Activated T-cell treated with anti-CD3 and anti-CD28 coated beads, Interleukin-2, amount 50 U/mL, for 72 hours (primary cell): ENCODE measurements at regions not wholly inside any gene's neighbourhood (a gene's known extent, or its start where the extent isn't known, plus 50 kb on each side); places are given as distances from the start of the nearest gene placed in this dataset.
A peak's percentile ranks its signal among the peaks of the same experiment; 100 is the strongest.
"Not testable (repeated sequence)": the region's sequence is repeated elsewhere in the genome, so short reads cannot be mapped to it uniquely, and the experiment has no call there.

Experiments
- ATAC-seq, 2 donors: fragments of 150-1000 bp; cut with Tn5 transposase; replicated peaks in 1 of 2; 2 replicates each; pipeline ENCODE4 v1.10.0; 2021; ENCODE audit warnings: moderate library complexity in 2 of 2, mild to moderate bottlenecking in 1 of 2
- DNase-seq, 2 donors: peaks; one replicate each; pipeline ENCODE4 v3.0.0; 2021 to 2022; ENCODE audit warnings: mixed read lengths in 1 of 2
- H3K27ac Mint-ChIP-seq: one replicate; pipeline ENCODE4 v1.8.0; 2022; ENCODE audit warnings: mild to moderate bottlenecking, moderate library complexity, mixed read lengths
- H3K27me3 Mint-ChIP-seq: one replicate; pipeline ENCODE4 v1.8.0; 2022; ENCODE audit warnings: low read depth, mixed read lengths
- H3K36me3 Mint-ChIP-seq, 2 donors: one replicate each; pipeline ENCODE4 v1.8.0; 2022; ENCODE audit warnings: mixed read lengths in 2 of 2, mild to moderate bottlenecking in 1 of 2; ENCODE audit not compliant: insufficient read depth in 2 of 2
- H3K4me1 Mint-ChIP-seq: one replicate; pipeline ENCODE4 v1.8.0; 2022; ENCODE audit warnings: low read depth, mixed read lengths
- H3K4me3 Mint-ChIP-seq, 2 donors: one replicate each; pipeline ENCODE4 v1.8.0; 2022; ENCODE audit warnings: mild to moderate bottlenecking in 2 of 2, mixed read lengths in 2 of 2, moderate library complexity in 2 of 2
- H3K9me3 Mint-ChIP-seq, 2 donors: one replicate each; pipeline ENCODE4 v1.8.0; 2022; ENCODE audit warnings: mixed read lengths in 2 of 2

DNA sequence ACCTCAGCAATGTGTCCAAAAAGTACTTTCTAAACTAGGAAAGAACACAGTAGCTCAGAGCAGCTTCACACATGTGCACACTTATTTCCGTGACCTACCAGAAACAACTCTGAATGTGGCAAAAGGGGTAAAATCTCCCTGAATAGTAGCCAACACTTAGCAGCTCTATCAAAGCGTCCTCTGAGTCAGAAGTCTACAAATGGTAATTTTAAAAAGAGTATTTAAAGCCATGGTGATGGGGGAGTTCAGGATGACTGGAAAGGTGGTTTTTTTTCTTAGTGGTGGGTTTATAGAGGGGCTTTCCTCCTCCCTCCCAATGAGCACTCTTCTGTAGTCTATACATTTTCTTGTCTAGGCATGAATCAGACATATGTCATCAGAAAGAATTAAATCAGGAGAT, 223.8 kb upstream of the PRICKLE2 start:
- no peak for DNase-seq
- H3K27me3 Mint-ChIP-seq, result peaks cover 66% of the 10 kb centered on the region

DNA sequence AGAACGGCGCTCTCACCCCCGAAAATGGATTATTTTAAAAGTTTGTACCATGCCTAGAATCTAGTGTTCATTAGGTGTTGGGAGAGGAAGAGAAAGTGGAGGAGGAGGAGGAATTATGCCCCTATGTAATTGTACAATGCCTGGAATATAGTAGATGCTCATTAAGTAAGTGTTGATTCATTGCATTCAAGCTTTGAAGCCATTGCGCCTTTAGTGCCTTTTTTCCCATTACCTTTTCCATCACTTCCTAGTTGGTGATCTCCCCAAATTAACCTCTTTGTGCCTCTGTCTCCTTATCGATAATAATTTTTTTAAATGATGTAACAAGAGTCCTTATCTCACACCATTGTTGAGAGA, 220.7 kb upstream of the PRICKLE2 start:
- Mint-ChIP-seq H3K4me3 (peak overlapping the region in 1 of 2 donors; percentile 63), H3K4me1 (peaks cover 4% of the 10 kb centered on the region), H3K27me3 (peaks cover 75% of the 10 kb centered on the region), H3K27ac (no peak overlapping the region), H3K36me3 (peaks cover 0 to 3% of the 10 kb centered on the region in 2 donors), H3K9me3 (no peaks in the 10 kb centered on the region)
- ATAC-seq, result no peak
- no peak for DNase-seq

More for the DNA sequence above, 223.8 kb upstream of the PRICKLE2 start:
- no peaks in the 10 kb centered on the region for H3K9me3 Mint-ChIP-seq
- H3K36me3 Mint-ChIP-seq, result peaks cover 0 to 3% of the 10 kb centered on the region in 2 donors
- ATAC-seq, result peak; percentile 46 to 70
- no peak overlapping the region for H3K4me3 Mint-ChIP-seq
- H3K27ac Mint-ChIP-seq, result no peak overlapping the region
- peaks cover 4% of the 10 kb centered on the region for H3K4me1 Mint-ChIP-seq

DNA sequence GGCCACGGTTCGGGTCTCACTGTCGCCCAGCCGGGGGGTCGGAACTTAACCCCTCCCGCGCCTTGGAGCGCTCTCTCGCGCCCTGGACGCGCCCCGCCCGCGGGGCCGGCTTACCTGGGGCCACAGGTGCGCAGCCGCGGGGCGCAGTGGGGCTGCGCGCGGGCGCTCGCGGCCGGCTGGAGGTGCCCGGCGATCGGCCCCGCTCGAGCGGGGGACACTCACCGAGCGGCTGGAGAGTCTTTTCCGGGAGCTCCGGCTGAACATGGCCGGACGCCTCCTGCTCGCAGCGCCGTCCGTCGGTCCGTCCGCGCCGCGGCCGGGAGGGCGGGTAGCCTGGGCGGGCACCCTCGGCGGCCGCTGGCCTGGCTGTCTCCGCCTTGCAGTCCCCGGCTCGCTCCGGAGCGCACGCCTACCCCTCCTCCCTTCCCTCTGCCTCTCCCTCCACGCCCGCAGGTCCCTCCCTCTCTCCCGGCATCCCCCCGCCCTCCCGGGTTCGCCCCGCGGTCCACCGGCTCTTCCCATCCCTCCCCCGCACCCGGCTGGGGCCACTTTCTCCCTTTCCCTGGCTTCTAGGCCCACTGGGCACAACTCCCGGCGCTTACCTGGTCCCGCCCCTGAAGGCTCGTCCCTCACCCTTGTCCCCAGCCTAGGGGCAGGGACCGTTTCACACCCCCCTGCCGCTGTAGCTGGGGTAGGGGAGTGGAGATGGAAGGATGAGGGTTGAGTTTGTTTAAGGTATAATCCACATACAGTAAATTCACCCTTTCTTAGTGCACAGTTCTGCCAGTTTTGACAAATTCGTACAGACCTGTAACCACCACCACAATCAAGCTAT, 220.1 kb upstream of the PRICKLE2 start:
- no peaks in the 10 kb centered on the region for H3K9me3 Mint-ChIP-seq
- DNase-seq (no peak), ATAC-seq (no peak)
- peaks cover 4% of the 10 kb centered on the region for H3K4me1 Mint-ChIP-seq
- peaks cover 0 to 3% of the 10 kb centered on the region in 2 donors for H3K36me3 Mint-ChIP-seq
- peak overlapping the region; percentile 32 to 63 for H3K4me3 Mint-ChIP-seq
- H3K27ac Mint-ChIP-seq, result no peak overlapping the region
- peaks cover 75% of the 10 kb centered on the region for H3K27me3 Mint-ChIP-seq

DNA sequence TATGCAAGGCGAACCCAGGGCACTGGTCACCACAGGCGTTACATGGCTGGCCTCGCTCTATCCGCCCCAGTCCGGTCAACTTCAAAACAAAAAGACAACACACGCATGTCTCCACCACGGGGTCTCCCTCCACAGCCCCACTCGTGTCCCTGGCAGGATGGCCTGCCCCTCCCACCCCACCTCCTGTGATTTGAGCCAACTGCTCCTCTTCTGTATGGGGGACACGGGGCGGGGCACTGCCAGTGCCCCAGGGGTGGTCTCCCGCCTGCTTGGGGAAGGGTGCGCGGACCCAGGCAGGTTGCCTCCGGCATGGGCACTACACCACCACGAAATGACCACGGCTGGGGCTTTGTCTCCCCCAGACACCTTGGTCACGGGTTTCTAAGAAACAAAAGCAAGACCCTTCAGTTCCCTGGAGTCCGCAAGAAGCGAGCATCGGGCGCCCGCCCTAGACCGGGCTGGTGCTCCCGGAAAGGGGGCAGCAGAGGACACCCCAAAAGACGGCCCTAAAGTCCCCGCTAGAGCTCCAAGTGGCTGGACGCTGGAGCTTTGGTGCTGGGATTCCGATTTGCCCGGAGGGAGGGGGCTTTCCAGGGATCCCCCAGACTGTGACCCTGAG, 219.3 kb upstream of the PRICKLE2 start:
- Mint-ChIP-seq H3K4me3 (no peak overlapping the region), H3K27me3 (peaks cover 78% of the 10 kb centered on the region)

DNA sequence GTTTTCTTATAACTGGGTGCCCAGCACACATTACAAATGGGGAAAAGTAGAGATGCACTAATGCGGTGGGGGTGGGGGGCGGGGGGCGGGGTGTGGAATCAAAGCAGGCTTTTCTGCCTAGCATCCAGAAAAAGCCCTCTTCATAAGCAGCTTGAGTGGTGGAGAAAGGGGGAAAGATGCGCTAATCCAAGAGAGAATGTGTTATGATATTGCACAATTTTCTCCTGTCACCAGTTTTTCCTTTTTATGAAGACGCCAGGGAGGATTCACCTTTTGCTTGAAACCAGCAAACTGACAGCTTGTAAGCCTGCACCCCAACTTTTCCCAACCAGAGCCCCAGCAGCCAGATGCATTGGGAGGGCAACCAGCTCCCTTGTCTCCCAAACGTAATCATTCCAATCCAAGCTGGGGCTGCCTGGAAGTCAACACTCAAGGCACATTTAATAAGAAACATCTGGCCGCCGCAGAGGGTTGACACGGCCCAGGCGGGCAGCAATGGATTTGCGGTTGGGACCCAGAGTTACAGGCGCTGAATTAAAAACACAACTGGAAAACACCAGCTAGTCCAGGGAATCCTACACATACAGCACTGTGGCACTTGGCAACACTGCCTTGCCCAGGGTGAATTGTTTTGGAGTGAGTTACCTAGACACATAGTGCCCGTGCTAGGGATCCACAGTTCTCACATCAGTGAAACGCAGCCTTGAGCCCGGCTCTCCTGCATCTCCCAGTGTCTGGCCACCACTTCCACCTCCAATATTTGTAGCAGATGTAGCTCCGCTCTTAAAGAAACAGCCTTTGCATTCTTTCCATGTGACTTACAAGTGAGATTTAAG, 218.5 kb upstream of the PRICKLE2 start:
- peaks cover 4% of the 10 kb centered on the region for H3K4me1 Mint-ChIP-seq
- no peak overlapping the region for H3K4me3 Mint-ChIP-seq
- no peaks in the 10 kb centered on the region for H3K9me3 Mint-ChIP-seq
- no peak overlapping the region for H3K27ac Mint-ChIP-seq
- H3K36me3 Mint-ChIP-seq, result peaks cover 0 to 3% of the 10 kb centered on the region in 2 donors
- no peak for DNase-seq
- peaks cover 76% of the 10 kb centered on the region for H3K27me3 Mint-ChIP-seq
- no peak for ATAC-seq

More for the DNA sequence above, 219.3 kb upstream of the PRICKLE2 start:
- ATAC-seq (no peak), DNase-seq (no peak)
- Mint-ChIP-seq H3K4me1 (peaks cover 4% of the 10 kb centered on the region), H3K36me3 (peaks cover 0 to 3% of the 10 kb centered on the region in 2 donors), H3K9me3 (no peaks in the 10 kb centered on the region), H3K27ac (no peak overlapping the region)

DNA sequence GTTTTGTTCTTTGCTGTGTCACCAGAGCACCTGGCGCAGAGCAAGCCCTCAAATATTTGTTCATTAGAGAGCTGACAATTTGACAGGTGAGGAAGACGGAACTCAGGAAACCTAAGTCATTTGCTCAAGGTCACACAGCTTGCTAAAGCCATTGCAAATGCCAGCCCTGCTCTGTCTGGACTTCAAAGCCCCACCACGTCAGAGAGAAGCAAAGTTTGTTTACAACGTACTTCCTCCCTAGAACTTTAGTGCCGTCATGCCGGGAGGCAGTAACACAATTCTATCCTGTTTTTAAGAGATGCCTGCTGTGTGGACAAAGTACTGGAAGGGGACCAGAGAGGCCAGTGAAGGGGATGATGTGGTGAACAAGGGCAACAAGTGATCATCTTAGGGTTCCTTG, 216.6 kb upstream of the PRICKLE2 start:
- DNase-seq (no peak), ATAC-seq (no peak)
- Mint-ChIP-seq H3K36me3 (peaks cover 0 to 3% of the 10 kb centered on the region in 2 donors), H3K4me3 (no peak overlapping the region), H3K9me3 (peaks cover 0 to under 1% of the 10 kb centered on the region in 2 donors), H3K27me3 (peaks cover 61% of the 10 kb centered on the region), H3K27ac (no peak overlapping the region), H3K4me1 (peaks cover 4% of the 10 kb centered on the region)

DNA sequence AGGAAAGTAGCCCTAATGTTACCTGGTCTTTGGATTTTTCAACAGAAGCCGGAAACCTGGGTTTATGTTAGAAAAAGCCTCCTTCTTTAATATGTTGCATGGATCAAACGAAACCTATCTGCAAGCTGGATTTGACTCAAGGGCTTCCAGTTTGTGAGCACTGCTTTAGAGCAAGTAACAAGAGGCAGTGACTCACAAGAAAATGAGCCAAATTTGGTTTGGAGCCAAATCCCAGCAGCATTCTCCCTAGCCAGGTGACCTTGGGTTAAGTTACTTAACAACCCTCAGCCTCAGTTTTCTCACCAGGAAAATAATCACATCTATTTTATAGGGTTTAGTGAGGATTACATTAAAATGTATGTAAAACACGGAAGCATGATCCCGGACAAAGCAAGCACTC, 215.2 kb upstream of the PRICKLE2 start:
- Mint-ChIP-seq H3K27ac (no peak overlapping the region), H3K4me3 (no peak overlapping the region), H3K36me3 (peaks cover 1 to 2% of the 10 kb centered on the region in 2 donors), H3K4me1 (peaks cover under 1% of the 10 kb centered on the region), H3K27me3 (peaks cover 47% of the 10 kb centered on the region), H3K9me3 (peaks cover 2 to 3% of the 10 kb centered on the region in 2 donors)
- ATAC-seq (no peak), DNase-seq (no peak)

DNA sequence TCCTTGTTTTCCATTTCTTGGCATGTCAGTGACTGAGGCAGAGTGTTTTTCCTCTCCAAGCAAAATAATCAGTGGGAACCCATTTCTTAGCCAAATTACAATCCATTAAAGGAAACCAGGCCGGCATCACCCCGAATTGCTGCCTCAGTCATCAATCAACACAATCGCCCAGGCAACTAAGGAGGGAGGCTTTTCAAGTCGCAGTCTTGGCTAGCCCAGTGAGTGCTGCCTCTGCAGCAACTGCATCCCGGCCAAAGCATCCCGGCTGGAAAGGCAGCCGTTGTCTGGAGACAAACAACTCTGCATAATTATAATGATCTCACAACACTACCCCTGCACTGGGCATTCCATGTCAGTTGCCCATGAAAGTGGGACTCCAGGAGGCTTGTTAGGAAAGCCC, 213.5 kb upstream of the PRICKLE2 start:
- Mint-ChIP-seq H3K4me1 (no peaks in the 10 kb centered on the region), H3K4me3 (no peak overlapping the region), H3K9me3 (peaks cover 6 to 8% of the 10 kb centered on the region in 2 donors), H3K27ac (no peak overlapping the region), H3K36me3 (peaks cover 2 to 3% of the 10 kb centered on the region in 2 donors), H3K27me3 (peaks cover 38% of the 10 kb centered on the region)
- no peak for DNase-seq
- ATAC-seq, result no peak

DNA sequence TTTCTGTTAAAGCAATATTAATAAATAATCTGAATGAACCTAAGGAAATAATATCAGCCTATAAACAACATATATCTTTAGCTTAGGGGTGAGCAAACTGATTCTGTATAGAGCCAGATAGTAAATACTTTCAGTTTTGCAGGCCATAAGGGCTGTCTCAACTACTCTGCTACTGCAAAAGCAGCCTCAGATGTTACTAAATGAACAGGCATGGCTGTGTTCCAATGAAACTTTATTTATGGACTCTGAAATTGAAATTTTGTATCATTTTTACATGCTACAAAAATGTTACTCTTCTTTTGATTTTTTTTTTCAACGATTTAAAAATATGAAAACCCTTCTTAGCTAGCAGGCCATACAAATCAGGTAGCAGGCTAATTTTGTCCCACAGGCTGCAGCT, 212.8 kb upstream of the PRICKLE2 start:
- no peak for DNase-seq
- no peak for ATAC-seq
- peaks cover 2 to 3% of the 10 kb centered on the region in 2 donors for H3K36me3 Mint-ChIP-seq
- no peaks in the 10 kb centered on the region for H3K4me1 Mint-ChIP-seq
- no peak overlapping the region for H3K27ac Mint-ChIP-seq
- no peak overlapping the region for H3K4me3 Mint-ChIP-seq
- H3K27me3 Mint-ChIP-seq, result peaks cover 30% of the 10 kb centered on the region
- H3K9me3 Mint-ChIP-seq, result peaks cover 6 to 8% of the 10 kb centered on the region in 2 donors

DNA sequence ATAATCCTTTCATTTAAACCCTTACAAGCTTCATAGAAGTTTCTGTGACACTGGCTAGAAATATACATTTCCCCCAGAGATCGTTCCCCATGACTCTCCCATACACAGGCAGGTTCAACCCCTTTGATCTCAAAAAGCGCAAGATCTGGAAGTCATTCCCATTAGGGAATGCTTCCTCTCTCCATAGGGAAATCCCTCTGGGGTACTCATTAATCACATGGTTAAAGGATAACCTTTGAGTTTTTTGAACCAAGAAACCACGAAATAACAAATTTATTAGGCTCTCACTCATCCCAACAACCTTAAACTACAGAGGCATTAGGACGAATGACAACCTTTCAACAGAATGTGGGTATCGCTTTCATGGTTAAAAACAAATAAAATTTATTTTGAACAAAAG, 211.9 kb upstream of the PRICKLE2 start:
- no peaks in the 10 kb centered on the region for H3K4me1 Mint-ChIP-seq
- DNase-seq (no peak), ATAC-seq (no peak)
- H3K36me3 Mint-ChIP-seq, result peaks cover 2 to 3% of the 10 kb centered on the region in 2 donors
- H3K4me3 Mint-ChIP-seq, result no peak overlapping the region
- no peak overlapping the region for H3K27ac Mint-ChIP-seq
- peaks cover 6 to 8% of the 10 kb centered on the region in 2 donors for H3K9me3 Mint-ChIP-seq
- peaks cover 21% of the 10 kb centered on the region for H3K27me3 Mint-ChIP-seq

DNA sequence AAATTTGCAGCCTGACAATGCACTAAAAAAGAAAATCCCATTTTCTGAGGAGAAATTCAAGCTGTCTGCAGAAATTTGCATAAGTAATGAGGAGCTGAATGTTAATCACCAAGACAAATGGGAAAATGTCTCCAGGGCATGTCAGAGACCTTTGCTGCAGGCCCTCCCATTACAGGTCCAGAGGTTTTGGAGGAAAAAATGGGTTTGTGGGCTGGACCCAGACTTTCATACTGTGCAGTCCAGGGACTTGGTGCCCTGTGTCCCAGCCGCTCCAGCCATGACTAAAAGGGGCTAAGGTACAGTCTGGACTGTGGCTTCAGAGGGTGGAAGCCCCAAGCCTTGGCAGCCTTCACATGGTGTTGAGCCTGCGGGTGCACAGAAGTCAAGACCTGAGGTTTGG, 209.8 kb upstream of the PRICKLE2 start:
- H3K4me1 Mint-ChIP-seq, H3K4me3 Mint-ChIP-seq, H3K27me3 Mint-ChIP-seq, ATAC-seq, H3K9me3 Mint-ChIP-seq, H3K36me3 Mint-ChIP-seq, H3K27ac Mint-ChIP-seq, DNase-seq: not testable (repeated sequence)

DNA sequence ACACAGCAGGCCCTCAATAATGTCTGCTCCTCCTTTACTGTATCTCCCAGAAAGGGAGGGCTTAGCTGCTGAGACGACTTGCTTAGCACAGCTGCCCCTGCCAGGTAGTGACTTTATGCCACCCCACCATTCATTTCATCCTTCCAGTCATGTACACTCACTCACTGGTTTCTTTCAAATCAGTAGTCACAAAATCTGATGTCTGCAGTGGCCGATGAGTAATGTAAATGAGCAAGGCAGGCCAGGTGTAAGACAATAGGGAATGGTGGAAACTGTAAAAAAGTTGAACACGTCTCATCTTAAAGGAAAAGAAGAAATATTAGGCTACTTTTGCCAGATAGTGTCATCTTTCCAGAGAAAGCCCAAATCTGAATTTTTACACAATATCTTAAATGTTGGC, 207.6 kb upstream of the PRICKLE2 start:
- no peak for DNase-seq
- Mint-ChIP-seq H3K9me3 (peaks cover 8 to 9% of the 10 kb centered on the region in 2 donors), H3K36me3 (peaks cover 2 to 3% of the 10 kb centered on the region in 2 donors), H3K27me3 (peaks cover 7% of the 10 kb centered on the region), H3K4me1 (no peaks in the 10 kb centered on the region), H3K27ac (no peak overlapping the region), H3K4me3 (no peak overlapping the region)
- ATAC-seq, result no peak

DNA sequence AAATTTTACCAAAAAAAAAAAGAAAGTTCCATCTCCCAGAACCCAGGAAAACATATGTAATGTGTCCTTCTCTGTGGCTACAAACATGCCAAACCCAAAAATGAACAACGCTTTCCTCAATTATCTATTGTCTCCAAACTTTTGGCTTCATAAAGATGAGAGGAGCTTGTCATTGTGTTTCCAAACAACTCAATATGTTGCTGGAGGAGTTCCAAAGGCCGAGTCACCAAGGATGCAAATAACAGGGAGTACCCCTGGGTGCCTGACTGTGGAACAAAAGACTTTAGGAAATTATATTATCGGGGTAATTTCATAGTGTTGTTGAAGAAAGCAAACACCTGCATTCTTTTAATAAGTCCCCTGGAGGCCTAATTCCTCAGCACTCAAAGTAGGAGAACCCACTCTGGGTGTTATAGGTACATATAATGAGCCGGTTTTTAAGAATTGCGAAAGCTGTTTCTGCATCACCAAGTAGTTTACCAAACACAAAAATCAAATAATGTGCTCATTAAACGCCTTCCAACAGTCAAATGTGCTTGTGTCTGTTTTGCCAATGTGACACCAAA, 206.3 kb upstream of the PRICKLE2 start:
- DNase-seq (no peak), ATAC-seq (no peak)
- Mint-ChIP-seq H3K4me3 (no peak overlapping the region), H3K9me3 (peaks cover 6 to 8% of the 10 kb centered on the region in 2 donors), H3K36me3 (peaks cover 2 to 3% of the 10 kb centered on the region in 2 donors), H3K27ac (no peak overlapping the region), H3K27me3 (peaks cover 7% of the 10 kb centered on the region), H3K4me1 (no peaks in the 10 kb centered on the region)
